ENCODE measurements at regions not wholly inside any gene's neighbourhood (a gene's known extent, or its start where the extent isn't known, plus 50 kb on each side); places are given as distances from the start of the nearest gene placed in this dataset.

DNA sequence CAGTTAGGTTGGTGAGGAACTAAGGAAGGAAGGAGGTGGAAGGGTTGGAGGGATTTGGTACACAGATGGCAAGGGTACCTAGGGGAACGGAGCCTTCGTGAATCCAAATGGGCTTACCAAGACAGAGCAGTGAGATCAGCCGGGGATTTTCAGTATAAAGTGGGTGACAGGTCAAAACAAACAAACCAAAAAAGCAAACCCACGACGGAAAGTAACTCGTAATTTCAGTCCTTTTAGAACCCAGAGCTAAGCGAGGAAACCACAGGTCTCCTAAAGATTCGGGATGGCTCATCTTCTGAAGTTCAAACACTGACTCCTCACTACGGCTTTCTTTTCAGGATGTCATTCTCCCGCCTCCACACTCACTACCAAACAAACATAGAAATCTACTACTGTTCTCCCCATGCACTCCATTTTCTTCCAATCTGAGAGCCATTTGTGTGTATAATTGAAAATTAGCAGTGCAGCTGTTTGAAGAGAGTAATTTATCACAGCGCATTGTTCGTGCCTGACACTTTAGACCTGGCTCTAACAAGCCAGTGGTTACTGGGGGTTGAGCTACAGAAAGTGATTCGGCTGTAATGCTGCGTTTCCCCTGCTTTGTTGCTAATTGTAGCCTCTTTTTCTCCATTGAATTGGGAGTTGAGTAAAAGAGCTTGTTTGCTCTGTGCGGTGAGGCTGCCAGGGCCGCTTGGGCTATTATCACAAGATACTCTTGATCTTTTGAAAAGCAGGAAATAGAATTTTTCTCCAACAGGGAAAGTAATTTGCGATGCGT lies 64.7 kb upstream of the CCDC39 start:
- no peak for TF ChIP-seq CTCF (IDR thresholded peaks at IDR 0.05)
- TF ChIP-seq POLR2A (IDR thresholded peaks at IDR 0.05): no peak
